ENCODE measurements at regions not wholly inside any gene's neighbourhood (a gene's known extent, or its start where the extent isn't known, plus 50 kb on each side); places are given as distances from the start of the nearest gene placed in this dataset.

DNA sequence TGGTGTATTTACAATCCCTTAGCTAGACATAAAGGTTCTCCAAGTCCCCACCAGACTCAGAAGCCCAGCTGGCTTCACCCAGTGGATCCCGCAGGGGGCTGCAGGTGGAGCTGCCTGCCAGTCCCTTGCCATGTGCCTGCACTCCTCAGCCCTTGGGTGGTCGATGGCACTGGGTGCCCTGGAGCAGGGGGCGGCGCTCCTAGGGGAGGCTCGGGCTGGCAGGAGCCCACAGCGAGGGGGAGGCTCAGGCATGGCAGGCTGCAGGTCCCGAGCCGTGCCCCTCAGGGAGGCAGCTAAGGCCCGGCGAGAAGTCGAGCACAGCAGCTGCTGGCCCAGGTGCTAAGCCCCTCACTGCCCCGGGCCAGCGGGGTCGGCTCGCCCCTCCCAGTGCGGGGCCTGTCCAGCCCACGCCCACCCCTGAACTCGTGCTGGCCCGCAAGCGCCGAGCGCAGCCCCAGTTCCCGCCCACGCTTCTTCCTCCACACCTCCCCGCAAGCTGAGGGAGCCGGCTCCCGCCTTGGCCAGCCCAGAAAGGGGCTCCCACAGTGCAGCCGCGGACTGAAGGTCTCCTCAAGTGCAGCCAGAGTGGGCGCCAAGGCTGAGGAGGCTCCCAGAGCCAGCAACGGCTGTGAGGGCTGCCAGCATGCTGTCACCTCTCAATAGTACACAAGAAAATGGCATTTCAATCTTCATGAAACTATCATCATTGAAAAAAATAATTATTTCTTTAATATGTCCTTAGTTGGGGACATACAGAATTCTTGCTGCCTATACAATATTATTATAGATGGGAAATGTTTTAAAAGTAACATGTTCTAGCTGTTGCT lies 189.1 kb downstream of the SLC7A11 start:
- Histone ChIP-seq H3K27ac (ENCODE audit: low read depth, low read length) (peak overlapping the region; percentile 79), H3K27me3 (ENCODE audit: insufficient read depth, low read length) (no peaks in the 10 kb centered on the region), H3K4me1 (ENCODE audit: control insufficient read depth, insufficient read depth, low read length, unreplicated experiment) (peaks cover 40% of the 10 kb centered on the region), H3K4me3 (ENCODE audit: low read depth, low read length) (peak overlapping the region; percentile 72; the same call in 1 of the 2 replicates), H2AFZ (ENCODE audit: low read length, unreplicated experiment) (no peak overlapping the region), H3K36me3 (ENCODE audit: insufficient read depth, low read length) (no peaks in the 10 kb centered on the region), H3K79me2 (ENCODE audit: control insufficient read depth, insufficient read depth, low read length, unreplicated experiment) (no peaks in the 10 kb centered on the region)

DNA sequence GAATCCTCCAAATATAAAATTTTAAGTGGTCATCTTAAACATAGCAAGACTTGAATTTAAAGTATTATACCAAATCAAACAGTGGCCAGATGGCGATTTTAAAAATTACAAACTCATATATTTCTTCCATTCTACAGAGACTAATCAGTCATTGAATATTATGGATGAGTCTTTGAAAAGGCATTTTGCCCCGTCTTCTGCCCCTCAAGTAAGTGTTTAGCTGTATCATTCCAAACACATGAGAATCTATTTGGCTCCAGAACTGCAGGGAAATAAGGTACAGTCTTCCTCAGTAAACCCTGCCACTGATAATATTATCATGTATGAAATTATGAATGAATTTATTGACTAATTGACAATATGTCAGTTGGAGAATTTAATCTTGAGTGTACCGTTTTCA lies 191.0 kb downstream of the SLC7A11 start:
- H3K27ac ChIP-seq (ENCODE audit: low read depth, low read length), result peak overlapping the region; percentile 14; the same call in 1 of the 2 replicates
- H3K27me3 ChIP-seq (ENCODE audit: insufficient read depth, low read length), result no peaks in the 10 kb centered on the region
- no peak overlapping the region for H3K4me3 ChIP-seq (ENCODE audit: low read depth, low read length)
- H3K79me2 ChIP-seq (ENCODE audit: control insufficient read depth, insufficient read depth, low read length, unreplicated experiment), result no peaks in the 10 kb centered on the region
- no peaks in the 10 kb centered on the region for H3K36me3 ChIP-seq (ENCODE audit: insufficient read depth, low read length)
- H2AFZ ChIP-seq (ENCODE audit: low read length, unreplicated experiment), result peak overlapping the region; percentile 61
- peaks cover 34% of the 10 kb centered on the region for H3K4me1 ChIP-seq (ENCODE audit: control insufficient read depth, insufficient read depth, low read length, unreplicated experiment)

DNA sequence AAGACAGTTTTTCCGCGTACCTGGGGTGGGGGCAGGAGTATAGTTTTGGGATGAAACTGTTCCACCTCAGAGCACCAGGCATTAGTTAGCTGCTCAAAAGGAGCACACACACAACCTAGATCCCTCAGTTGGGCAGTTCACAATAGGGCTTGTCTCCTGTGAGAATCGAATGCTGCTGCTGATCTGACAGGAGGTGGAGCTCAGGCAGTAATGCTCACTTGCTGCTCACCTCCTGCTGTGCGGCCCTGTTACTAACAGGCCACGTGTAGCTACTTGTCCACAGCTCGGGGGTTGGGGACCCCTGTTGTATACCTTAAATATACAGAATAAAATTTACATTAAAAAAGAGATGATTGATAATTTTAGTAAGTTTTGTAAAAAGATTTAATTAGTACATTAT lies 191.5 kb downstream of the SLC7A11 start:
- no peak overlapping the region for H3K4me3 ChIP-seq (ENCODE audit: low read depth, low read length)
- H2AFZ ChIP-seq (ENCODE audit: low read length, unreplicated experiment), result no peak overlapping the region
- H3K4me1 ChIP-seq (ENCODE audit: control insufficient read depth, insufficient read depth, low read length, unreplicated experiment), result peaks cover 29% of the 10 kb centered on the region
- no peaks in the 10 kb centered on the region for H3K79me2 ChIP-seq (ENCODE audit: control insufficient read depth, insufficient read depth, low read length, unreplicated experiment)
- H3K27ac ChIP-seq (ENCODE audit: low read depth, low read length), result peak overlapping the region; percentile 14; the same call in 1 of the 2 replicates
- no peaks in the 10 kb centered on the region for H3K27me3 ChIP-seq (ENCODE audit: insufficient read depth, low read length)
- no peaks in the 10 kb centered on the region for H3K36me3 ChIP-seq (ENCODE audit: insufficient read depth, low read length)

DNA sequence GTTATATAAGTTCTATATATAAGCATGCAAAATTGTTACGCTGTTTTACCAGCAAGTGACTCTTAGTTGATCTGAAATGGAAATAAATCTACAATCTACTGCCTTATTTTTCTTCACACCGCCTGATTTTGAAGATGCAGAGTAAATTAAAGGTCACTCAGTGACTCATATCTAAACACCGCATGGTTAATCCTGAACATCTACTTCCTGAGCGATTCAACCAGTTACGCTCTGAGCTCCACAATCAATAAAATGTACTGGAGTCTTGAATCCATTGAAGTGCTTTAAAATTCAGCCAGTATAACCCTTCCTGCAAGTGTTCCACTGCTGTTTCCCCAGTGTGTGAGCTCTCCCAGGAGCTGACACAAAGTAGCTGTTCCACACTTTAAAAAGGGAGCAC lies 192.8 kb downstream of the SLC7A11 start:
- Histone ChIP-seq H3K27ac (ENCODE audit: low read depth, low read length) (no peak overlapping the region), H3K79me2 (ENCODE audit: control insufficient read depth, insufficient read depth, low read length, unreplicated experiment) (no peaks in the 10 kb centered on the region), H3K27me3 (ENCODE audit: insufficient read depth, low read length) (no peaks in the 10 kb centered on the region), H3K4me1 (ENCODE audit: control insufficient read depth, insufficient read depth, low read length, unreplicated experiment) (peaks cover 17% of the 10 kb centered on the region), H3K4me3 (ENCODE audit: low read depth, low read length) (no peak overlapping the region), H2AFZ (ENCODE audit: low read length, unreplicated experiment) (no peak overlapping the region), H3K36me3 (ENCODE audit: insufficient read depth, low read length) (no peaks in the 10 kb centered on the region)

DNA sequence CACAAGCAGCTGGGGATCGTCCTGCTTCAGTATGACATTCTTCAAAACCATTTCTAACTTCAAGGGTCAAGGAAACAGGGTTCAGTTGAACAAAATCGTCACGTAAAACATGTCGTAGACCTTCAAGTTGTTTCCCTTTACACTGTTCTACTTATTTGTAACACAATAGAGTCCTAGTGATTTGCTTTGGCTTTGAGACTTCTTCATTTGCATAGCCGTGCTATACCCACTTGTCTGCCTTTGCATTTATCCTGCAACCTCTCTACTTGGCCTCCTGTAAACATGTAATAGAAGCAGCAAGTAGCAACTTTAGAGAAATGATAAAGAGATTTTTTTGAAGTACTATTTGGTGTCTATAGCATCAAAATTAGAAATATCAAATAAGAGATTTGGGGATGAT lies 194.9 kb downstream of the SLC7A11 start:
- Histone ChIP-seq H3K27me3 (ENCODE audit: insufficient read depth, low read length) (no peaks in the 10 kb centered on the region), H3K36me3 (ENCODE audit: insufficient read depth, low read length) (no peaks in the 10 kb centered on the region), H3K27ac (ENCODE audit: low read depth, low read length) (no peak overlapping the region), H3K4me1 (ENCODE audit: control insufficient read depth, insufficient read depth, low read length, unreplicated experiment) (peaks cover 11% of the 10 kb centered on the region), H3K4me3 (ENCODE audit: low read depth, low read length) (no peak overlapping the region), H3K79me2 (ENCODE audit: control insufficient read depth, insufficient read depth, low read length, unreplicated experiment) (no peaks in the 10 kb centered on the region), H2AFZ (ENCODE audit: low read length, unreplicated experiment) (no peak overlapping the region)

DNA sequence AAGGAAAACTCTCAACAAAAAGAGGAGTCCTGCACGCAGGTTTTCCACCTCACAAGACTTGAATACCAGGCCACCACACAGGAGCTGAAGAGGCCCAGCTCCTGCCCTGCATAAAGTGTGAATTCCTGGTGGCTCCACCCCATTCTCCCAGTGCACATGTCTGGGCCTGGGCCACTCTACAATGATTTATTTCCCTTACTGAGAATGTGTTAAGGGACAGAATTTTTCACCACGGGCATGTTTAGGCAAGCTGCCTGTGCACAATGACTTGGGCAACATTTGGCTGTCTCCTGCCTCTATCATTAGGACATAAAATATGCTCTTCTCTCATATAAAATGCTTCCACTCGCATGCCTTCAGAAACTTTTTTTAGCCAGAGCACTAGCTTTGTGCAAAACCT lies 197.1 kb downstream of the SLC7A11 start:
- H2AFZ ChIP-seq (ENCODE audit: low read length, unreplicated experiment), result no peak overlapping the region
- H3K4me3 ChIP-seq (ENCODE audit: low read depth, low read length), result no peak overlapping the region
- no peak overlapping the region for H3K27ac ChIP-seq (ENCODE audit: low read depth, low read length)
- H3K4me1 ChIP-seq (ENCODE audit: control insufficient read depth, insufficient read depth, low read length, unreplicated experiment), result no peaks in the 10 kb centered on the region
- H3K27me3 ChIP-seq (ENCODE audit: insufficient read depth, low read length), result no peaks in the 10 kb centered on the region
- H3K79me2 ChIP-seq (ENCODE audit: control insufficient read depth, insufficient read depth, low read length, unreplicated experiment), result no peaks in the 10 kb centered on the region
- no peaks in the 10 kb centered on the region for H3K36me3 ChIP-seq (ENCODE audit: insufficient read depth, low read length)

DNA sequence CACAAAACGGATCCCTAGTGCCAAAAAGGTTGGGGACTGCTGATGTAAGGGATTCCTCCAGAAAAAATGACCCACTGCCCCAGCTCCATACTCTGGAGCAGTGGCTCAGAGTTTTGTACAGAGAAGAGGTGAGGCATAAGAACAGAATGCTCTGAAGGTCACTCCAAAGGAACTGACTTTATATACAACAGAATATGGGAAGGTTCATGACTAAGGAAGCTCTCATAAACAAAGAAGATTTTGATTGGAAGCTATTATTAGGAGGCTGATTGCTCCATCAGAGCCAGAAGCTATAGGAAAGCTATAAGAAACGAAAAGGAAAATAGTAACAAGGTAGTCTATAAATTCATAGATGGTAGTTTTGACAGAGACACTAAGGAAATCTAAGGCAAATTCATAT lies 203.1 kb downstream of the SLC7A11 start:
- no peak overlapping the region for H2AFZ ChIP-seq (ENCODE audit: low read length, unreplicated experiment)

DNA sequence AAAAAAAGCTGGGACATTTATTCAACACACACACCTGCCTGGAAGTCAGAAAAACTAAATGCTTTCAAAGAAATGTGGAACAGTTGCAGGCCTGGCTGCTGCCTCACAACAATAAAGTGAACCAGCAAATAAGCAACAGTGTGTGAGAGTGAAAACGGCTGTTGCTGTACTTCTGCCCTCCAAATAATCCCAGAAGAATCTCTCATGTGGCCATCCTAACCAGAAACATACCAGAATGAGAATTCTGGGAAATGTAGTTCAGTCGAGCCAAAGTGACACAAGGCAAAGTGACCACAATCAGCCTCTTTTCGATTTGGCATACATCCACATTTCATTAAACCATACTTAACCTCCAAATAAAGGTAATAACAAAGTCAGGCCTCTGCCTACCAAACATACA lies 204.5 kb downstream of the SLC7A11 start:
- Histone ChIP-seq H3K36me3 (ENCODE audit: insufficient read depth, low read length) (no peaks in the 10 kb centered on the region), H2AFZ (ENCODE audit: low read length, unreplicated experiment) (peak overlapping the region; percentile 79), H3K27ac (ENCODE audit: low read depth, low read length) (no peak overlapping the region), H3K79me2 (ENCODE audit: control insufficient read depth, insufficient read depth, low read length, unreplicated experiment) (no peaks in the 10 kb centered on the region), H3K27me3 (ENCODE audit: insufficient read depth, low read length) (no peaks in the 10 kb centered on the region), H3K4me1 (ENCODE audit: control insufficient read depth, insufficient read depth, low read length, unreplicated experiment) (peaks cover 33% of the 10 kb centered on the region), H3K4me3 (ENCODE audit: low read depth, low read length) (0 out of 2 replicates have a peak overlapping the region, but pooled peaks have one; percentile 18)

More for the DNA sequence above, 203.1 kb downstream of the SLC7A11 start:
- H3K27ac ChIP-seq (ENCODE audit: low read depth, low read length), result 0 out of 2 replicates have a peak overlapping the region, but pooled peaks have one; percentile 29
- peaks cover 33% of the 10 kb centered on the region for H3K4me1 ChIP-seq (ENCODE audit: control insufficient read depth, insufficient read depth, low read length, unreplicated experiment)
- no peak overlapping the region for H3K4me3 ChIP-seq (ENCODE audit: low read depth, low read length)
- H3K27me3 ChIP-seq (ENCODE audit: insufficient read depth, low read length), result no peaks in the 10 kb centered on the region
- no peaks in the 10 kb centered on the region for H3K79me2 ChIP-seq (ENCODE audit: control insufficient read depth, insufficient read depth, low read length, unreplicated experiment)
- H3K36me3 ChIP-seq (ENCODE audit: insufficient read depth, low read length), result no peaks in the 10 kb centered on the region

DNA sequence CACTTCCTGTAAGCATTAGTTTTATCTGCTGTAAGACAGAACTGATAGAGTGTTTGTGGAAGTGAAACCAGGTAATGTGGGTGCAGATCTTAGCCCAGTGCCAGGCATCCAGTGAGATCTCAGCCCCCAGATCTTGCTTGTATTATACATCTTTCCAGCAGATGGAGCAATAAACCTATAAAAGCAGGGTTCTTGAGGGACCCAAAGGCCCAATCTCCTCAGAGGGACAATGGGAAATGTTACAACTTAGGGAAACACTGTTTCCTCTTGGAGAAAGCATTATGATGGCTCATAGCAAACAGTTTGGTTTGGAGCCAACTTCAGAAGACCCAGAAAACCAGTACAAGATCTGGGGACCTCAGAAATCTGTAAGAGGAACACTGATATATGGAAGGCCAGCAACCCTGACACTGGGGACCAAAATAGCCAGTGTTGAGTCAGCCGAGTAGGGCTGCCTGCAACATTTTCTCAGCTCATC lies 206.3 kb downstream of the SLC7A11 start:
- peak overlapping the region; percentile 100 for H2AFZ ChIP-seq (ENCODE audit: low read length, unreplicated experiment)
- H3K4me3 ChIP-seq (ENCODE audit: low read depth, low read length), result no peak overlapping the region
- H3K27me3 ChIP-seq (ENCODE audit: insufficient read depth, low read length), result no peaks in the 10 kb centered on the region
- no peaks in the 10 kb centered on the region for H3K79me2 ChIP-seq (ENCODE audit: control insufficient read depth, insufficient read depth, low read length, unreplicated experiment)
- H3K27ac ChIP-seq (ENCODE audit: low read depth, low read length), result peak overlapping the region; percentile 56
- H3K4me1 ChIP-seq (ENCODE audit: control insufficient read depth, insufficient read depth, low read length, unreplicated experiment), result peaks cover 33% of the 10 kb centered on the region
- no peaks in the 10 kb centered on the region for H3K36me3 ChIP-seq (ENCODE audit: insufficient read depth, low read length)

DNA sequence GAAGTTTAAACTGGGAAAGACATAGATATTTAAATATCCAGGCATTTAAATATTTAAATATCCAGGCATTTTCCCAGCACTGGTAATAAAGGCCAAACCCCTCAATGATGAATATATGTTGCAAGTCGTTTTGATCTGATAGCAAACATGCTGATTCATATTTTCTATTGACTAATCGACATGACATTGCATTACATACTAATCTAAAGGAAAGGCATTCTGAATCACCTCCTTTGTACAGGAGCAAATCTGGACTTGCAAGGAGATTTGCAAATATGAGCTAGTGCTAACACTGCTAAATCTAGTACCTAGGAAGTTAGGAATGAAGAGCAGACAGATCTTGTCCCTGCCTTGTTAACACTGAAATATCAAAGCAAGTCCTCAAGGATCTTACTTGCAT lies 207.3 kb downstream of the SLC7A11 start:
- Histone ChIP-seq H3K27ac (ENCODE audit: low read depth, low read length) (peak overlapping the region; percentile 56), H3K4me1 (ENCODE audit: control insufficient read depth, insufficient read depth, low read length, unreplicated experiment) (peaks cover 33% of the 10 kb centered on the region), H3K36me3 (ENCODE audit: insufficient read depth, low read length) (no peaks in the 10 kb centered on the region), H3K79me2 (ENCODE audit: control insufficient read depth, insufficient read depth, low read length, unreplicated experiment) (no peaks in the 10 kb centered on the region), H2AFZ (ENCODE audit: low read length, unreplicated experiment) (peak overlapping the region; percentile 57), H3K4me3 (ENCODE audit: low read depth, low read length) (no peak overlapping the region), H3K27me3 (ENCODE audit: insufficient read depth, low read length) (no peaks in the 10 kb centered on the region)

DNA sequence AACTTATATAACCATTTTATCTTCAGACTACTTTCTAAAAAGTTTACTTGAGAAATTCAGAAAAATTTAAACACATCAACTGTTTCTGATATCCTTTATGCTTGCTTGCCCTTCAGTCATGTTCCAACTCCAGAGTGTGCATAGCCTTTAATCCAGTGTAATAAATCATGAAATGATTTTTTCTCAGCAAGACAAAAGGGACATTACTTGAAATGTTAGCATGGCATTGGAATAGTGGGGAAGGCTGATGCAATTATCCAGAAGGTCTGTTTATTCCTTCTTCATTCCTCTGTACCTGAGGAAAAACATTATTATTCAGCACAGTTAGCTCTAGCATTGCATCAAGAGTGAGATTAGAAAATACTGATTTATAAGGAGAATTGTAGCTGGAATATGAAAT lies 209.9 kb downstream of the SLC7A11 start:
- Histone ChIP-seq H2AFZ (ENCODE audit: low read length, unreplicated experiment) (no peak overlapping the region), H3K79me2 (ENCODE audit: control insufficient read depth, insufficient read depth, low read length, unreplicated experiment) (no peaks in the 10 kb centered on the region), H3K27ac (ENCODE audit: low read depth, low read length) (no peak overlapping the region), H3K27me3 (ENCODE audit: insufficient read depth, low read length) (no peaks in the 10 kb centered on the region), H3K4me1 (ENCODE audit: control insufficient read depth, insufficient read depth, low read length, unreplicated experiment) (peaks cover 17% of the 10 kb centered on the region), H3K4me3 (ENCODE audit: low read depth, low read length) (no peak overlapping the region), H3K36me3 (ENCODE audit: insufficient read depth, low read length) (no peaks in the 10 kb centered on the region)

Measured in ACC112 (cell line).